ENCODE measurements at regions not wholly inside any gene's neighbourhood (a gene's known extent, or its start where the extent isn't known, plus 50 kb on each side); places are given as distances from the start of the nearest gene placed in this dataset.

GRCh38 chr13:68982961-68983619, 1124.5 kb upstream of the ATXN8OS start:
- ATAC-seq (peak; percentile 22), DNase-seq (no peak)
- Histone ChIP-seq H3K27me3 (no peaks in the 10 kb centered on the region), H3K4me1 (no peaks in the 10 kb centered on the region), H3K27ac (no peak overlapping the region), H3K36me3 (no peaks in the 10 kb centered on the region), H3K4me3 (no peak overlapping the region), H3K9me3 (no peaks in the 10 kb centered on the region)
- TF ChIP-seq CTCF (IDR thresholded peaks at IDR 0.05) = no peak
- intact Hi-C loops (cut with DNase I) = no loop called here

GRCh38 chr13:68976287-68976686, 1131.3 kb upstream of the ATXN8OS start:
- Histone ChIP-seq H3K4me1 (no peaks in the 10 kb centered on the region), H3K27ac (no peak overlapping the region), H3K9me3 (no peaks in the 10 kb centered on the region), H3K27me3 (no peaks in the 10 kb centered on the region), H3K4me3 (no peak overlapping the region), H3K36me3 (no peaks in the 10 kb centered on the region)
- ATAC-seq = no peak
- TF ChIP-seq CTCF (IDR thresholded peaks at IDR 0.05) = no peak
- DNase-seq = no peak
- intact Hi-C loops (cut with DNase I) = no loop called here

- DNase-seq = no peak
- ATAC-seq = no peak
- no peak for TF ChIP-seq CTCF (IDR thresholded peaks at IDR 0.05)
- Histone ChIP-seq H3K4me3 (no peak overlapping the region), H3K9me3 (no peaks in the 10 kb centered on the region), H3K36me3 (no peaks in the 10 kb centered on the region), H3K4me1 (no peaks in the 10 kb centered on the region), H3K27ac (no peak overlapping the region), H3K27me3 (no peaks in the 10 kb centered on the region)
- intact Hi-C loops (cut with DNase I) = no loop called here
Observed at GRCh38 chr13:68970532-68970931, 1137.1 kb upstream of the ATXN8OS start.

GRCh38 chr13:68948586-68948985, 1159.0 kb upstream of the ATXN8OS start:
- no peaks in the 10 kb centered on the region for H3K36me3 ChIP-seq
- no peak for TF ChIP-seq CTCF (IDR thresholded peaks at IDR 0.05)
- no peak overlapping the region for H3K27ac ChIP-seq
- H3K4me1 ChIP-seq = no peaks in the 10 kb centered on the region
- ATAC-seq (no peak), DNase-seq (no peak)
- no peaks in the 10 kb centered on the region for H3K27me3 ChIP-seq
- H3K9me3 ChIP-seq = no peaks in the 10 kb centered on the region
- H3K4me3 ChIP-seq = no peak overlapping the region
- intact Hi-C loops (cut with DNase I) = no loop called here

GRCh38 chr13:68944272-68944671, 1163.4 kb upstream of the ATXN8OS start:
- DNase-seq (no peak), ATAC-seq (no peak)
- Histone ChIP-seq H3K36me3 (no peaks in the 10 kb centered on the region), H3K4me3 (no peak overlapping the region), H3K9me3 (no peaks in the 10 kb centered on the region), H3K27me3 (no peaks in the 10 kb centered on the region), H3K4me1 (no peaks in the 10 kb centered on the region), H3K27ac (no peak overlapping the region)
- no peak for TF ChIP-seq CTCF (IDR thresholded peaks at IDR 0.05)
- intact Hi-C loops (cut with DNase I) = no loop called here

- Histone ChIP-seq H3K27ac (no peak overlapping the region), H3K4me3 (no peak overlapping the region), H3K9me3 (no peaks in the 10 kb centered on the region), H3K4me1 (no peaks in the 10 kb centered on the region), H3K27me3 (no peaks in the 10 kb centered on the region), H3K36me3 (no peaks in the 10 kb centered on the region)
- TF ChIP-seq CTCF (IDR thresholded peaks at IDR 0.05) = no peak
- intact Hi-C loops (cut with DNase I) = no loop called here
- DNase-seq (no peak), ATAC-seq (no peak)
Observed at GRCh38 chr13:68940049-68940448, 1167.6 kb upstream of the ATXN8OS start.
